PC-9 (cell line): ENCODE measurements at regions not wholly inside any gene's neighbourhood (a gene's known extent, or its start where the extent isn't known, plus 50 kb on each side); places are given as distances from the start of the nearest gene placed in this dataset.

ENCODE experiments used
- CTCF ChIP-seq: fragments of 200-600 bp; sonication (generic); conservative IDR thresholded peaks from 2 replicates; pipeline ENCODE4 v1.6.1; 2017; ENCODE audit warnings: mixed run types, antibody characterized with exemption, mild to moderate bottlenecking, moderate library complexity
- EZH2 ChIP-seq: fragments of 200-600 bp; sonication (generic); IDR thresholded peaks from 2 replicates; pipeline ENCODE4 v1.8.0; 2017; ENCODE audit warnings: antibody characterized with exemption, low read depth

GRCh38 chr6:115740907-115741306, 319.8 kb downstream of the FRK start:
- no peak for TF ChIP-seq CTCF
- no peak for TF ChIP-seq EZH2
